Esophagus muscularis mucosa (tissue), 4 donors: ENCODE measurements at regions not wholly inside any gene's neighbourhood (a gene's known extent, or its start where the extent isn't known, plus 50 kb on each side); places are given as distances from the start of the nearest gene placed in this dataset.

Experiments used
- DNase-seq: peaks from one replicate; pipeline ENCODE4 v3.0.0-alpha.2; 2017; ENCODE audit errors: extremely low spot score
- H3K27ac ChIP-seq, 4 donors: fragments of 200-600 bp; sonication (generic); replicated peaks in 1 of 4; 1 replicate in 3 of 4; 2 replicates in 1 of 4; pipeline ENCODE4 v1.5.1; 2016 to 2019; ENCODE audit warnings: mild to moderate bottlenecking in 1 of 4
- H3K27me3 ChIP-seq, 4 donors: fragments of 200-600 bp; sonication (generic); one replicate each; pipeline versions ENCODE4 v1.5.1 to v1.6.0; 2016 to 2019
- H3K36me3 ChIP-seq, 4 donors: fragments of 200-600 bp; sonication (generic); one replicate each; pipeline ENCODE4 v1.5.1; 2016 to 2019
- H3K4me1 ChIP-seq, 4 donors: fragments of 200-600 bp; sonication (generic); one replicate each; pipeline ENCODE4 v1.5.1; 2016 to 2019
- H3K4me3 ChIP-seq, 4 donors: fragments of 200-600 bp; sonication (generic); 1 replicate in 2 of 4; 2 replicates in 2 of 4; pipeline ENCODE4 v1.5.1; 2016 to 2019; ENCODE audit warnings: mild to moderate bottlenecking in 4 of 4, moderate library complexity in 1 of 4
- H3K9me3 ChIP-seq, 4 donors: fragments of 200-600 bp; sonication (generic); 1 replicate in 3 of 4; 2 replicates in 1 of 4; pipeline ENCODE4 v1.5.1; 2016 to 2019
- CTCF ChIP-seq, 3 experiments: fragments of 200-600 bp in 2 of 3; fragments of 450-650 bp in 1 of 3; sonication (generic) in 2 of 3; IDR thresholded peaks; one replicate each; pipeline ENCODE4 v1.5.1; 2017 to 2019; ENCODE audit warnings: antibody characterized with exemption in 3 of 3, mild to moderate bottlenecking in 2 of 3, moderate library complexity in 1 of 3
- EP300 ChIP-seq: sonication (generic); formaldehyde crosslinking; IDR thresholded peaks from one replicate; pipeline ENCODE4 v1.6.1; 2017; ENCODE audit warnings: antibody characterized with exemption
- POLR2A ChIP-seq: fragments of 450-650 bp; IDR thresholded peaks from one replicate; pipeline ENCODE4 v1.6.1; 2017; ENCODE audit warnings: antibody characterized with exemption, moderate library complexity, mild to moderate bottlenecking, low read depth
- POLR2AphosphoS5 ChIP-seq, 2 donors: sonication (generic); formaldehyde crosslinking; IDR thresholded peaks; one replicate each; pipeline ENCODE4 v1.6.1; 2017; ENCODE audit warnings: antibody characterized with exemption in 2 of 2
- WGBS: methylation state at CpG from one replicate; pipeline ENCODE4 v1.1.5; 2018; 5-methylcytosine and 5-hydroxymethylcytosine counted together
- intact Hi-C: fragments of 100-400 bp; cut with DNase I; formaldehyde crosslinking; loops from one replicate; pipeline ENCODE4 v1.15.1; 2023

GRCh38 chr11:19478891-19479290 is 233.7 kb upstream of the NAV2 start:
- Histone ChIP-seq H3K36me3 (no peaks in the 10 kb centered on the region), H3K9me3 (no peaks in the 10 kb centered on the region), H3K4me3 (no peak overlapping the region), H3K27me3 (peaks cover 0 to 18% (median 0%) of the 10 kb centered on the region in 4 donors), H3K27ac (no peak overlapping the region), H3K4me1 (no peaks in the 10 kb centered on the region)
- DNase-seq, result no peak
- WGBS, result 45% methylated on average over 7 of the region's 7 CpGs
- TF ChIP-seq POLR2AphosphoS5 (IDR thresholded peaks at IDR 0.05) (no peak), CTCF (IDR thresholded peaks at IDR 0.05) (no peak), POLR2A (no peak), EP300 (no peak)
- intact Hi-C loops, result no loop called here

DNA sequence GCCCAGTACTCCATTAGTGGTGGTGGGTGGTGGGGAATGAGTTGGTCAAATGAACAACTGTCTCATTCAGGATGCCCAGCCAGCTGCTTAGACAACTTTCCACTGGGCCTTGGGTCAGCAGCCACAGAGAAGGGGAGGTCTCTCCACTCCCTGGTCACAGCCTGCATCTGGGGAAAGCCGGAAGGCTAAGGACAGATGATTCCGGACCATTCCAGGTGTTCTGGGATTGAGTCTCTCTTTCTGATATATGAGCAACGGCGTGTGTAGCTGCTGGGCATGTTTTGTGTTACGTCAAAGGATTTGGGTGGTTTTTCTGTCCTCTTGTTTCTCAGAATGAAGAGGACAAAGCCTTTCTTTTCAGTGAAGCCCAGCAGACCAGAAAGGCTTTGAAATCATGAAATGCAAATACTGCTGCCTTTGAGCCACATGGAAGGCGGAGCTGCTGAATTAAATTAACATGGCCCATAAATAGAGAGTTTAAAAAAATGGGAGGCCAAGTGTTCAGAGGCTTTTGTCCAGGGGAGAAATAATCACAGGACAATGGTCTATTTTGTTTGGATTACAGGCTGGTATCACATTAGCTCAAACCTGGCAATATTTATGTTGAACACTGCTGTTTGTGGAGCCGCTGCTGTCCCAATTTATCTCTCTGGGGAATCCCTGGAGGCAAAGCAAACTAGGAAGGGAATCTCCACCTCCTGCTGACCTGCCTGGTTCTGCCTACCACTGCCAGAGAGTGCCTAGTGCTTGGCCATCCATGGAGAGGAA is 234.4 kb upstream of the E2F8 start:
- H3K4me1 ChIP-seq, result no peaks in the 10 kb centered on the region
- no peak overlapping the region for H3K4me3 ChIP-seq
- TF ChIP-seq CTCF (IDR thresholded peaks at IDR 0.05) (no peak), POLR2AphosphoS5 (IDR thresholded peaks at IDR 0.05) (no peak), EP300 (no peak), POLR2A (no peak)
- DNase-seq, result no peak
- H3K36me3 ChIP-seq, result no peaks in the 10 kb centered on the region
- no peak overlapping the region for H3K27ac ChIP-seq
- H3K27me3 ChIP-seq, result peaks cover 0 to 22% (median 0%) of the 10 kb centered on the region in 4 donors
- intact Hi-C loops, result no loop called here
- 64% methylated on average over 7 of the region's 7 CpGs for WGBS
- no peaks in the 10 kb centered on the region for H3K9me3 ChIP-seq

GRCh38 chr11:19474211-19474610 is 233.5 kb upstream of the E2F8 start:
- no peaks in the 10 kb centered on the region for H3K4me1 ChIP-seq
- no peak overlapping the region for H3K27ac ChIP-seq
- peaks cover 0 to 28% (median 0%) of the 10 kb centered on the region in 4 donors for H3K27me3 ChIP-seq
- no peaks in the 10 kb centered on the region for H3K36me3 ChIP-seq
- 84% methylated on average over 4 of the region's 4 CpGs for WGBS
- no peak overlapping the region for H3K4me3 ChIP-seq
- H3K9me3 ChIP-seq, result no peaks in the 10 kb centered on the region
- TF ChIP-seq POLR2A (no peak), POLR2AphosphoS5 (IDR thresholded peaks at IDR 0.05) (no peak), EP300 (no peak), CTCF (IDR thresholded peaks at IDR 0.05) (no peak)
- intact Hi-C loops, result no loop called here
- no peak for DNase-seq

DNA sequence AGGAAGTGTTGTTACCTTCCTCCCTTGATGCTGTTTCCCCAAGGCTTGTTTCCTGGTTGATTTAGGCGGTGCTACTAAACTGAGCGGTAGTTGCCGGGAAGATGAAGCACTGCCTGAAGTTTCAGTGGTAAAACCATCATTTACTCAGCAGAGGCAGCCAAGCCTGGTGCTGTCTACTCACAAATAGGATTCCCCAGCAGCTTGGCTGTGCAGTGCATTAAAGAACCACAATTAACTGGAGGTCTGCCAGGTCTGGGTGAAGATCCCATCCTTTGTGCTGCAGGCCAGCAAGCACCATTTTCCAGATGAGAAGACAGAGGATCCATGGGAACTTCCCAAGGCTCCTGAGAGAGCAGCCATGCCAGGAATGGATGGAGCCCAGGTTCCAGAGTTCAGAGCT is 231.9 kb upstream of the E2F8 start:
- TF ChIP-seq POLR2A, result no peak
- TF ChIP-seq POLR2AphosphoS5 (IDR thresholded peaks at IDR 0.05), result no peak
- TF ChIP-seq CTCF (IDR thresholded peaks at IDR 0.05), result no peak
- TF ChIP-seq EP300, result no peak
- peaks cover 0 to 25% (median 0%) of the 10 kb centered on the region in 4 donors for H3K27me3 ChIP-seq
- intact Hi-C loops, result no loop called here
- H3K36me3 ChIP-seq, result no peaks in the 10 kb centered on the region
- no peaks in the 10 kb centered on the region for H3K4me1 ChIP-seq
- 63% methylated on average over 3 of the region's 3 CpGs for WGBS
- no peak overlapping the region for H3K4me3 ChIP-seq
- no peaks in the 10 kb centered on the region for H3K9me3 ChIP-seq
- DNase-seq, result no peak
- H3K27ac ChIP-seq, result no peak overlapping the region

DNA sequence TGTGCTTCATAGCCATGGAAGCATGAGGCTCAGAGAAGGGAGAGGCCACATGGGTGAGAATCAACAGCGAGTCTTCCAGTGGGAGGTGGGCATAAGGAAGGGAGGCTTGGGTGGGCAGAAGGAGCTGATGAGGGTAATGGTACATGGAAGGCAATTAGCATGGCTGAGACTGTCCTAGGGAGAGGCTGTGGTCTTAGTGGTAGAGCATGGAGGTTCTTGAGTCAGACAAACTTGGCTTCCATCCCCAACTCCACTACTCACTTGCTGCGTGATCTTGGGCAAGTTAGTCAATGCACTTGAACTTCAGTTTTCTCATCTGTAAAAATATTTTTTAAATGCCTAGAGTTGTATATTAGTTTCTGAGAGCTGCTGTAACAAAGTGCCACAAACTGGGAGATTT is 227.2 kb upstream of the E2F8 start:
- Histone ChIP-seq H3K4me3 (no peak overlapping the region), H3K27ac (no peak overlapping the region), H3K27me3 (peaks cover 0 to 12% (median 0%) of the 10 kb centered on the region in 4 donors), H3K9me3 (no peaks in the 10 kb centered on the region), H3K36me3 (no peaks in the 10 kb centered on the region), H3K4me1 (no peaks in the 10 kb centered on the region)
- WGBS, result 87% methylated on average over 2 of the region's 2 CpGs
- no peak for TF ChIP-seq CTCF (IDR thresholded peaks at IDR 0.05)
- no peak for TF ChIP-seq EP300
- TF ChIP-seq POLR2AphosphoS5 (IDR thresholded peaks at IDR 0.05), result no peak
- no peak for TF ChIP-seq POLR2A
- intact Hi-C loops, result no loop called here
- no peak for DNase-seq
